GM12864 (cell line): ENCODE measurements at regions not wholly inside any gene's neighbourhood (a gene's known extent, or its start where the extent isn't known, plus 50 kb on each side); places are given as distances from the start of the nearest gene placed in this dataset.

ENCODE experiments used
- DNase-seq: peaks from one replicate; pipeline ENCODE4 v3.0.0-alpha.2; 2011; ENCODE audit warnings: low read depth
- H3K4me3 ChIP-seq: 2 replicates; pipeline ENCODE4 v1.5.1; 2011; ENCODE audit warnings: mild to moderate bottlenecking, low read depth, low read length, control low read depth
- CTCF ChIP-seq: IDR thresholded peaks from 2 replicates; pipeline ENCODE4 v1.5.1; 2011; ENCODE audit warnings: low read depth, mild to moderate bottlenecking, moderate library complexity, low read length, control low read depth, inconsistent platforms; ENCODE audit errors: missing control alignments

GRCh38 chr7:17121671-17122070 is 176.8 kb upstream of the AHR start:
- TF ChIP-seq CTCF: no peak
- no peak for DNase-seq
- H3K4me3 ChIP-seq: no peak overlapping the region

- no peak for TF ChIP-seq CTCF
- DNase-seq: no peak
- H3K4me3 ChIP-seq: no peak overlapping the region; the same call in 1 of the 2 replicates
Observed at GRCh38 chr7:17123020-17123419, 175.4 kb upstream of the AHR start.

- TF ChIP-seq CTCF: no peak
- H3K4me3 ChIP-seq: no peak overlapping the region
- DNase-seq: peak; percentile 57
Observed at GRCh38 chr7:17126413-17127268, 171.8 kb upstream of the AHR start.

- TF ChIP-seq CTCF: no peak
- DNase-seq: no peak
- H3K4me3 ChIP-seq: no peak overlapping the region
Observed at GRCh38 chr7:17129218-17129617, 169.2 kb upstream of the AHR start.

- TF ChIP-seq CTCF: no peak
- H3K4me3 ChIP-seq: no peak overlapping the region
- DNase-seq: no peak
Observed at GRCh38 chr7:17130281-17131059, 168.0 kb upstream of the AHR start.

GRCh38 chr7:17131060-17131345 is 167.4 kb upstream of the AHR start:
- TF ChIP-seq CTCF: no peak

More at GRCh38 chr7:17131060-17131345, 167.4 kb upstream of the AHR start:
- no peak for DNase-seq
- no peak overlapping the region for H3K4me3 ChIP-seq
